ENCODE measurements at regions not wholly inside any gene's neighbourhood (a gene's known extent, or its start where the extent isn't known, plus 50 kb on each side); places are given as distances from the start of the nearest gene placed in this dataset.

DNA sequence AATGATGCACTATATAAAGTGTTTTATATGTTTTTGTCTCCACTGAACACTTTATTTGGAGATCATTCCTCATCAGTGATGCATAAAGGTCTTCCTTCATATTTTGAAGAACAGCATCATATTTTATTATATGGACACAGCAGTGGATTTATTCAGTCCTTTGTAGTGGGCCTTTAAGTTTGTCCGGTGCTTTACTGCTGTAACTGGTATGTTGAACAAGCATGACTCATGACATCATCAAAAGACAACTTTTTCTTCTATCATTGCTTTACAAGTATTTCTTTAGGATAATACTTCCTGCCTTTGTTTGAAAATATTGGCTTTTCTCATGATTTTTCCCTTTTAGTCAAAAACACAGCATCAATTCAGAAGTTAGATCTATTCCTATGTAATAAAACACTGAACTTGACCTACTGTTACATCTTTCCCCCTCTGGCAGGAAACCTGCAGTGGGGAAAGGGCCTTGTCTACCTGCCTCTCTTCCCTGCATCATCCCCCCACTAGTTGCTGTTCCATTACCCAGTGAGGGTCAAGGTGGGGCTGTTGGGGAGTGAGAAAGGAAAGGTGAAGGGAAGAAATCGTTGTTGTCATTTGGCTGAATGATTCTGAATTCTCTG, 241.2 kb downstream of the CYP26B1 start:
- Histone ChIP-seq H3K36me3 (ENCODE audit: insufficient read depth, low read length, poor library complexity, severe bottlenecking) (no peaks in the 10 kb centered on the region), H3K4me1 (ENCODE audit: insufficient read depth, low read length, poor library complexity, severe bottlenecking) (no peaks in the 10 kb centered on the region), H3K27me3 (replicated peaks; ENCODE audit: insufficient read depth, low read depth, low read length, poor library complexity) (no peaks in the 10 kb centered on the region), H3K9me3 (ENCODE audit: low read depth, low read length, poor library complexity, severe bottlenecking) (peaks cover 14% of the 10 kb centered on the region), H3K27ac (ENCODE audit: low read depth, low read length, poor library complexity, severe bottlenecking) (no peak overlapping the region), H3K4me3 (ENCODE audit: low read depth, low read length, poor library complexity, severe bottlenecking) (no peak overlapping the region)
- BruUV-seq (replicated peaks), result no TSS peak
- CTCF ChIA-PET, result no interaction called here
- TF ChIP-seq, protein P1, sequence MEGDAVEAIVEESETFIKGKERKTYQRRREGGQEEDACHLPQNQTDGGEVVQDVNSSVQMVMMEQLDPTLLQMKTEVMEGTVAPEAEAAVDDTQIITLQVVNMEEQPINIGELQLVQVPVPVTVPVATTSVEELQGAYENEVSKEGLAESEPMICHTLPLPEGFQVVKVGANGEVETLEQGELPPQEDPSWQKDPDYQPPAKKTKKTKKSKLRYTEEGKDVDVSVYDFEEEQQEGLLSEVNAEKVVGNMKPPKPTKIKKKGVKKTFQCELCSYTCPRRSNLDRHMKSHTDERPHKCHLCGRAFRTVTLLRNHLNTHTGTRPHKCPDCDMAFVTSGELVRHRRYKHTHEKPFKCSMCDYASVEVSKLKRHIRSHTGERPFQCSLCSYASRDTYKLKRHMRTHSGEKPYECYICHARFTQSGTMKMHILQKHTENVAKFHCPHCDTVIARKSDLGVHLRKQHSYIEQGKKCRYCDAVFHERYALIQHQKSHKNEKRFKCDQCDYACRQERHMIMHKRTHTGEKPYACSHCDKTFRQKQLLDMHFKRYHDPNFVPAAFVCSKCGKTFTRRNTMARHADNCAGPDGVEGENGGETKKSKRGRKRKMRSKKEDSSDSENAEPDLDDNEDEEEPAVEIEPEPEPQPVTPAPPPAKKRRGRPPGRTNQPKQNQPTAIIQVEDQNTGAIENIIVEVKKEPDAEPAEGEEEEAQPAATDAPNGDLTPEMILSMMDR (conservative IDR thresholded peaks at IDR 0.05; ENCODE audit: low read depth, low read length), result no peak
- TF ChIP-seq EZH2 (IDR thresholded peaks at IDR 0.05; ENCODE audit: borderline replicate concordance, low read depth, low read length, poor library complexity, severe bottlenecking), result no peak
- intact Hi-C loops (cut with micrococcal nuclease; ENCODE audit: unreplicated experiment), result no loop called here
- DNase-seq (ENCODE audit: low spot score), result no peak
- POLR2A ChIA-PET (ENCODE audit: low non-redundant PET), result no interaction called here

DNA sequence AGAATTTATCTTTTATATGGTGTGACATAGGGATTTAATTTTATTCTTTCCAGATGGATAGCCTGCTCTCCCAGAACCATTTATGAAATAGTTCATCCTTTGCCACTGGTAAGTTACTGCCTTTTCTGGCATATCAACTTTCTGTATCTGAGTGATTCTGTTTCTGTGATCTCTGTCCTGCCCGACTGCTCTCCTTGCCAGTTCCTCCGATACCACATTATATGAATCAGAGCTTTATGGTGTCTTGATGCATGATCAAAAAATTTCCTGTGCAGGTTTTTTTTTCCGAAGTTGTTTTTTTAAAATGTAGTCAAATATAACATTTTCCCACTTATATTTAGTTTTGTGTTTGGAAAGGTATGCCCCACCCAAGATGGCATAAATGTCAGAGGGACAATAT, 242.5 kb downstream of the CYP26B1 start:
- ChIA-PET POLR2A (ENCODE audit: low non-redundant PET) (no interaction called here), CTCF (no interaction called here)
- intact Hi-C loops (cut with micrococcal nuclease; ENCODE audit: unreplicated experiment), result no loop called here
- TF ChIP-seq EZH2 (IDR thresholded peaks at IDR 0.05; ENCODE audit: borderline replicate concordance, low read depth, low read length, poor library complexity, severe bottlenecking), result no peak
- TF ChIP-seq, protein P1 (conservative IDR thresholded peaks at IDR 0.05; ENCODE audit: low read depth, low read length), result no peak
- H3K36me3 ChIP-seq (ENCODE audit: insufficient read depth, low read length, poor library complexity, severe bottlenecking), result no peaks in the 10 kb centered on the region
- H3K27ac ChIP-seq (ENCODE audit: low read depth, low read length, poor library complexity, severe bottlenecking), result no peak overlapping the region
- no peak for DNase-seq (ENCODE audit: low spot score)
- no TSS peak for BruUV-seq (replicated peaks)
- H3K9me3 ChIP-seq (ENCODE audit: low read depth, low read length, poor library complexity, severe bottlenecking), result peaks cover 11% of the 10 kb centered on the region
- H3K4me3 ChIP-seq (ENCODE audit: low read depth, low read length, poor library complexity, severe bottlenecking), result no peak overlapping the region
- H3K27me3 ChIP-seq (replicated peaks; ENCODE audit: insufficient read depth, low read depth, low read length, poor library complexity), result no peaks in the 10 kb centered on the region
- no peaks in the 10 kb centered on the region for H3K4me1 ChIP-seq (ENCODE audit: insufficient read depth, low read length, poor library complexity, severe bottlenecking)

GRCh38 chr2:71903841-71904240, 243.8 kb downstream of the CYP26B1 start:
- H3K4me1 ChIP-seq (ENCODE audit: insufficient read depth, low read length, poor library complexity, severe bottlenecking), result no peaks in the 10 kb centered on the region
- no TSS peak for BruUV-seq (replicated peaks)
- H3K4me3 ChIP-seq (ENCODE audit: low read depth, low read length, poor library complexity, severe bottlenecking), result no peak overlapping the region
- no peak for TF ChIP-seq EZH2 (IDR thresholded peaks at IDR 0.05; ENCODE audit: borderline replicate concordance, low read depth, low read length, poor library complexity, severe bottlenecking)
- TF ChIP-seq, protein P1 (conservative IDR thresholded peaks at IDR 0.05; ENCODE audit: low read depth, low read length), result no peak
- H3K27ac ChIP-seq (ENCODE audit: low read depth, low read length, poor library complexity, severe bottlenecking), result no peak overlapping the region
- H3K36me3 ChIP-seq (ENCODE audit: insufficient read depth, low read length, poor library complexity, severe bottlenecking), result no peaks in the 10 kb centered on the region
- no peaks in the 10 kb centered on the region for H3K27me3 ChIP-seq (replicated peaks; ENCODE audit: insufficient read depth, low read depth, low read length, poor library complexity)
- ChIA-PET CTCF (no interaction called here), POLR2A (ENCODE audit: low non-redundant PET) (no interaction called here)
- no peak for DNase-seq (ENCODE audit: low spot score)
- intact Hi-C loops (cut with micrococcal nuclease; ENCODE audit: unreplicated experiment), result no loop called here
- no peaks in the 10 kb centered on the region for H3K9me3 ChIP-seq (ENCODE audit: low read depth, low read length, poor library complexity, severe bottlenecking)

Data from A673 (cell line).